ENCODE measurements at regions not wholly inside any gene's neighbourhood (a gene's known extent, or its start where the extent isn't known, plus 50 kb on each side); places are given as distances from the start of the nearest gene placed in this dataset.

DNA sequence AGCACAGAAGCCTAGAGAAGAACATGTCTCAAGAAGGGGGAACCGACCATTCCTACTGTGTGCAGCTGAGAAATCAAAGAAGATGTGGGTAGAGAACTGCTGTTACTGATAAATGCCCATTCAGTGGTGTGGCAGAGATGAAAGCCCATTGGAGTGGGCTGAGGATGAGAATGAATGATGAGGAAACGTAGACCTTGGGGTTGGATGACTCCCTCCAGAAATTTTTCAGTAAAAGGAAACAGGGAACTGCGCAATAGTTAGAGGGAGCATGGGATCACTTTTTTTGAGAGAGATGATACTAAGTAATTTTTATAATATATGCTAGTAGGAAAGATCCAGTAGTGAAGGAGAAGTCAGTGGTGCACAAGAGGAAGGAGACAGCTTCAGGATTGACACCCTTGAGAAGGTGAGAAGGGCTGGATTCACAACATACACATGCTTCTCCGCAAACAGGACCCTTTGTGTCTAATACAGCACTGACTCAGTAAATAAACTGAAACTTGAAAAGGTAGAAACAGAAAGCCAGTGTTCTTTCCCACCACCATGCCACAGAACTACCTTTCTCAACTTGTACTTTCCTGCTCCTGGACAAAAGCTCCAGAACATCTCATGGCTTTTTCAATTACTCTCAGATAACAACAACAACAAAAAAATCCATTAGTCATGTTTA lies 104.7 kb upstream of the IL6 start:
- TF ChIP-seq, protein P1, sequence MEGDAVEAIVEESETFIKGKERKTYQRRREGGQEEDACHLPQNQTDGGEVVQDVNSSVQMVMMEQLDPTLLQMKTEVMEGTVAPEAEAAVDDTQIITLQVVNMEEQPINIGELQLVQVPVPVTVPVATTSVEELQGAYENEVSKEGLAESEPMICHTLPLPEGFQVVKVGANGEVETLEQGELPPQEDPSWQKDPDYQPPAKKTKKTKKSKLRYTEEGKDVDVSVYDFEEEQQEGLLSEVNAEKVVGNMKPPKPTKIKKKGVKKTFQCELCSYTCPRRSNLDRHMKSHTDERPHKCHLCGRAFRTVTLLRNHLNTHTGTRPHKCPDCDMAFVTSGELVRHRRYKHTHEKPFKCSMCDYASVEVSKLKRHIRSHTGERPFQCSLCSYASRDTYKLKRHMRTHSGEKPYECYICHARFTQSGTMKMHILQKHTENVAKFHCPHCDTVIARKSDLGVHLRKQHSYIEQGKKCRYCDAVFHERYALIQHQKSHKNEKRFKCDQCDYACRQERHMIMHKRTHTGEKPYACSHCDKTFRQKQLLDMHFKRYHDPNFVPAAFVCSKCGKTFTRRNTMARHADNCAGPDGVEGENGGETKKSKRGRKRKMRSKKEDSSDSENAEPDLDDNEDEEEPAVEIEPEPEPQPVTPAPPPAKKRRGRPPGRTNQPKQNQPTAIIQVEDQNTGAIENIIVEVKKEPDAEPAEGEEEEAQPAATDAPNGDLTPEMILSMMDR (IDR thresholded peaks at IDR 0.05; ENCODE audit: low read depth, low read length): no peak
- no peak for TF ChIP-seq EZH2phosphoT487 (IDR thresholded peaks at IDR 0.05; ENCODE audit: low read depth)

Measured in OCI-LY3 (cell line).